ENCODE measurements at regions not wholly inside any gene's neighbourhood (a gene's known extent, or its start where the extent isn't known, plus 50 kb on each side); places are given as distances from the start of the nearest gene placed in this dataset.

DNA sequence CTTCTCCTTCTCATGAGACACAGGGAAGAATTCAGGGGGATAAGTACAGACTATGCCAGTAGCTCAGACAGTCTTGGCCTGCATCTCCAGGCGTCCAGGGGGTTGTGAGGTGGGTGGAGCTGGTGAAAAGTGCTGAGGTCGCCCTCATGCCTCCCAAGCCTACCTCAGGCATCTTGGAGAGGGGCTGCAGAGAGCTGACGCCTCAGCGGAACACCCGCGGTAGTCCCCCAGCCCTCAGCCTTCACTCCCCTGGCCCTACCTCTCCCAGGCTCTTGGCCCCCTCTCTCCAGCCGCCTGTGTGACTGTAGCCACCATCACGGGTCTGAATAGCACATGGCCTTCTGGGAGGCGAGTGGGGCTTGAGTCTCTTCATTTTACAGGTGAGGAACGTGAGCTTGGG lies 59.8 kb upstream of the DLK1 start:
- TF ChIP-seq, protein P1, sequence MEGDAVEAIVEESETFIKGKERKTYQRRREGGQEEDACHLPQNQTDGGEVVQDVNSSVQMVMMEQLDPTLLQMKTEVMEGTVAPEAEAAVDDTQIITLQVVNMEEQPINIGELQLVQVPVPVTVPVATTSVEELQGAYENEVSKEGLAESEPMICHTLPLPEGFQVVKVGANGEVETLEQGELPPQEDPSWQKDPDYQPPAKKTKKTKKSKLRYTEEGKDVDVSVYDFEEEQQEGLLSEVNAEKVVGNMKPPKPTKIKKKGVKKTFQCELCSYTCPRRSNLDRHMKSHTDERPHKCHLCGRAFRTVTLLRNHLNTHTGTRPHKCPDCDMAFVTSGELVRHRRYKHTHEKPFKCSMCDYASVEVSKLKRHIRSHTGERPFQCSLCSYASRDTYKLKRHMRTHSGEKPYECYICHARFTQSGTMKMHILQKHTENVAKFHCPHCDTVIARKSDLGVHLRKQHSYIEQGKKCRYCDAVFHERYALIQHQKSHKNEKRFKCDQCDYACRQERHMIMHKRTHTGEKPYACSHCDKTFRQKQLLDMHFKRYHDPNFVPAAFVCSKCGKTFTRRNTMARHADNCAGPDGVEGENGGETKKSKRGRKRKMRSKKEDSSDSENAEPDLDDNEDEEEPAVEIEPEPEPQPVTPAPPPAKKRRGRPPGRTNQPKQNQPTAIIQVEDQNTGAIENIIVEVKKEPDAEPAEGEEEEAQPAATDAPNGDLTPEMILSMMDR (IDR thresholded peaks at IDR 0.05) = no peak
- TF ChIP-seq POLR2A (IDR thresholded peaks at IDR 0.05) = no peak

All from tibial nerve (tissue), 3 donors.